CD4-positive, alpha-beta T cell treated with Interleukin-10 for 1 hour (primary cell): ENCODE measurements at regions not wholly inside any gene's neighbourhood (a gene's known extent, or its start where the extent isn't known, plus 50 kb on each side); places are given as distances from the start of the nearest gene placed in this dataset.
"Not testable (repeated sequence)": the region's sequence is repeated elsewhere in the genome, so short reads cannot be mapped to it uniquely, and the experiment has no call there.

Source experiments
- DNase-seq: peaks from one replicate; pipeline ENCODE4 v3.0.0-alpha.2; 2020

GRCh38 chr6:11961923-11962322 lies 50.2 kb upstream of the HIVEP1 start:
- no peak for DNase-seq

GRCh38 chr6:11960909-11961779 lies 51.0 kb upstream of the HIVEP1 start:
- DNase-seq, result no peak

DNA sequence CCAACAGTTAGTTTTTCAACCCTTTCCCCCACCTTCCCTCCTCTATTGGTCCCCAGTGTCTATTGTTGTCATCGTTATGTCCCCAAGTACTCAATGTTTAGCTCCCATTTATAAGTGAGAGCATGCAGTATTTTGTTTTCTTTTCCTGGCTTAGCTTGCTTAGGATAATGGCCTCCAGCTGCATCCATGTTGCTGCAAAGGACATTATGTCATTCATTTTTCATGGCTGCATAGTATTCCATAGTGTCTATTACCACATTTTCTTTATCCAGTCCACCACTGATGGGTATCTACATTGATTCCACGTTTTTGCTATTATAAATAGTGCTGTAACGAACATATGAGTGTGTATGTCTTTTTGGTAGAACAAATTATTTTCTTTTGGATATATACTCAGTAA lies 55.3 kb upstream of the HIVEP1 start:
- DNase-seq, result no peak

GRCh38 chr6:11953641-11954040 lies 58.5 kb upstream of the HIVEP1 start:
- DNase-seq, result no peak

DNA sequence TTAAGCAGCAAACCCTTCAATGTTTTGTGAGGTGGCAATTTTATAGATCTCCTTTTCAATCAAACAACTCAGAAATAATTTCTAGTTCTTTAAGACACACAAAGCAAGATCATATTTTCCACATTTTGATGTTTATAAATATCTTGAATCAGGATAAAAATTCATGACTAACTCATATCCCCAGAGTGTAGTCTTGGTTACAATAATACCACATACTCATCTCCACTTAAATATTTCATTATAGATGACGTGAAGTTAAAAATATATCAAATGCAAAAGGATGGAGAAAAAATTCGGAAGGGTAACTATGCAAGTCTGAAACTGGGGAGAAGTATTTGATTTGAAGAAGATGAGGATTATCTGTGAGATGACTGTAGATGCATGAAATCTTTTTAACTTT lies 59.8 kb upstream of the HIVEP1 start:
- no peak for DNase-seq

DNA sequence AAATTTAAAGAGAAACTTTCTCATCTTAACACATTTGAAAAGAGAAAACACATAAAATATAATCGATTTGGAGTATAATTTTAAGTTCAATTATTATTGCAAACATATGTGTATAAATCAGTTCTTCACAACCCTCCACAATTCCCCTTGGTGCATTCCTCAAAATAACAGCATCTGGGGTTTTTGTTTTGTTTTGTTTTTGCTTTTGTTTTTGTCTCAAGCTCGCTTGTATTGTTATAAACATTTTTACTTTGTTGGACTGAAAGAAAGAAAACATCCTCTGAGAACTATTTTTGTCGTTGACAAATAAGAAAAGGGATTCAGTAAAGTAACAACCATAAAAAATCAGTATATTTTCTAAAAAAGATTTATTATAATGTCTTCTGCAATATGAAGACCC lies 60.2 kb upstream of the HIVEP1 start:
- DNase-seq, result no peak

DNA sequence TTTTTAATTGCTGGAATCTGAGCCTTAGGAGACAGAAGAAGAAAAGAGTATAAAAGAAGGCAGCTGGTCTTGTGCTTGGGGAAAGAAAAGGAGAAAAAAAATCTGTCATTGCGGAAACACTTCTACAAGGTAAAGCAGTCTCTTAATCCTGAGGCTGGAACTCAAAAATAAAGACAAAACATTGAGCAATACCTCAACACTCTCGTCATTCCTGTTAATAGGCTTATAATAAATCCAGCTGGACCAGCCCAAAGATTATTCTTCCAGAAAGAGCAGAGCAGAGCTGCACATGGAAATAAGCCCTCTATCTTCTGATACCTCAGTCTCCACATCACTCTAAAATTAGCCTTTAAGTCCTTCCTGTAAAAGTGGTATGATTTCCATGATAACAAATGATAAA lies 62.0 kb upstream of the HIVEP1 start:
- no peak for DNase-seq

- no peak for DNase-seq
These were observed 64.5 kb upstream of the HIVEP1 start for GRCh38 chr6:11947575-11947974.

DNA sequence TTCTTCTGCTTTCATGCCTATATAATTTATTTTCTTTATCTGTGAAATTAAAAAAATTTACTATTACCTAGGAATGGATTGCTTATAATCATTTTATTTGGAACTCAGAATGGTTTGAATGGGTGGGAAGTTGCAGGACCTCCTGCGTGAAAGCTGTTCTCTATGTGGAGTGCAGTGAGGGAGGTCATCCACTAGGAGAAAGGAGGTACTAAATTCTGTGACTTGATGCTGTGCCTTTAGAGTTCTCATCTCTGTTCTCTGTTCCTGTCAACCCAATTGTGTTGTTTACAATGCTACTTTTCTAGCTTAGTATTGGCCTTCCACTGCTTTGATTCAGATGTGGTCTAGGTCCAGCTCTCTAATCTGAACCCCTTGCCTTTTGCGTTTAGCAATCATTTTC lies 65.0 kb upstream of the HIVEP1 start:
- DNase-seq, result peak; percentile 12

- no peak for DNase-seq
These were observed 68.0 kb upstream of the HIVEP1 start for GRCh38 chr6:11944111-11944510.

DNA sequence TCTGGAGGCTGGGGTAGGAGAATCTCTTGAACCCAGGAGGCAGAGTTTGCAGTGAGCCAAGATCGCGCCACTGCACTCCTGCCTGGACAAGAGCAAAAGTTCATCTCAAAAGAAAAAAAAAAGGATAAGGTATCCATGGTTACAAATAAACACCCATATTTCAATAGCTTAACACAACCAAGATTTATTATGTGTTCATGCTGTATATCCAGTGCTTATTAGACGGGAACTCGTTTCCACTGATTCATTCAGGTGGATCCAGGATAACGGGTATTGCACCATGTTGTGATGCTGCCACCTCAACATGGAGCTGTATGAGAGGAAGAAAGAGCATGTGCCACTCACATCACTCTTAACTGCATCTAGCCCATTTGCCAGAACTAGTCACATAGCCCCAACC lies 69.1 kb upstream of the HIVEP1 start:
- no peak for DNase-seq

- no peak for DNase-seq
These were observed 69.8 kb upstream of the HIVEP1 start for GRCh38 chr6:11942185-11942864.

GRCh38 chr6:11940532-11941166 lies 71.5 kb upstream of the HIVEP1 start:
- not testable (repeated sequence) for DNase-seq

DNA sequence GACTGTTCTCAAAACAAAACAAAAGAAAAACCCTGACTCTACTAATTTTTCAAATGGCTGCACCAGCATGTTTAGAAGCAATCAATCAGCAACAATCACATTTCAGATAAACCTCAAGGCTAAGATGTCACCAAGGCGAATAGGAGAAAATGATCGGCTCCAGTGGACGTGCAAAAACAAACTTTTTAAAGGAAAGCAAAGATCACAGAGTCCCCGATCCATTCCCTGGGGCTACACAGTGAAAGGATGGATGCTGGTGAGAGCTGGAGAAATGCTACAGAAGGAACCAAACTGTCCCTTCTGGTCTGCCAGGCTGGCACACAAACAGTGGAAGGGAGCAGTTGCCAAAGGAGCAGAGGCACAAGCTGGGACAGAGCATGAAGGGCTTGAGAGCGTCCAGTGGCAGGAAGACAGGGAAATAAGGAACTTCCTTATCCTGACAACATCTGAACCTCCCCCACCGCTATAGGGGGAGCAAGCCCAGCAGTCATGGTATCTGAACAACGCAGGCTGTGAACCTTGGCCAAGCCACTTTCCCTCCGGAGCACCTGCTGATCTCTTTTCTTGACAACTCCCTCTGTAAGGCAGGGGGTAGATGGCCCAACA lies 73.7 kb upstream of the HIVEP1 start:
- DNase-seq, result no peak

GRCh38 chr6:11934638-11935037 lies 77.5 kb upstream of the HIVEP1 start:
- DNase-seq, result no peak

DNA sequence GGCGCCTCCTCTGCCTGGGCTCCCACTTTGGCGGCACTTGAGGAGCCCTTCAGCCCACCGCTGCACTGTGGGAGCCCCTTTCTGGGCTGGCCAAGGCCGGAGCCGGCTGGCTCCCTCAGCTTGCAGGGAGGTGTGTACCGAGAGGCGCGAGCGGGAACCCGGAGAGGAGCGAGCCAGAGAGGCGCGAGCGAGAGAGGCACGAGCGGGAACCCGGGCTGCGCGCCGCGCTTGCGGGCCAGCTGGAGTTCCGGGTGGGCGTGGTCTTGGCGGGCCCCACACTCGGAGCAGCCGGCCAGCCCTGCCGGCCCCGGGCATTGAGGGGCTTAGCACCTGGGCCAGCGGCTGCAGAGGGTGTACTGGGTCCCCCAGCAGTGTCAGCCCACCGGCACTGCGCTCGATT lies 79.2 kb upstream of the HIVEP1 start:
- not testable (repeated sequence) for DNase-seq

GRCh38 chr6:11931296-11932035 lies 80.6 kb upstream of the HIVEP1 start:
- no peak for DNase-seq

DNA sequence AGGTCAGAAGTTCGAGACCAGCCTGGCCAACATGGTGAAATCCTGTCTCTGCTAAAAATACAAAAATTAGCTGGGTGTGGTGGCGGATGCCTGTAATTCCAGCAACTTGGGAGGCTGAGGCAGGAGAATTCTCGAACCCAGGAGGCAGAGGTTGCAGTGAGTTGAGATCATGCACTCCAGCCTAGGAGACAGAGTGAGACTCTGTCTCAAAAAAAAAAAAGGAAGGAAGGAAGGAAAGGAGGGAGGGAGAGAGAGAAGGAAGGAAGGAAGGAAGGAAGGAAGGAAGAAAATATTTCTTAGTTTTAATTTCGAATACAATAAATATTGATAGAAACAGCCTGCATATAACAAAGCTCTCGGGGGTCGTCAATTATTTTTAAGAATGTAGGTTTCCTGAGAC lies 81.3 kb upstream of the HIVEP1 start:
- DNase-seq, result not testable (repeated sequence)

DNA sequence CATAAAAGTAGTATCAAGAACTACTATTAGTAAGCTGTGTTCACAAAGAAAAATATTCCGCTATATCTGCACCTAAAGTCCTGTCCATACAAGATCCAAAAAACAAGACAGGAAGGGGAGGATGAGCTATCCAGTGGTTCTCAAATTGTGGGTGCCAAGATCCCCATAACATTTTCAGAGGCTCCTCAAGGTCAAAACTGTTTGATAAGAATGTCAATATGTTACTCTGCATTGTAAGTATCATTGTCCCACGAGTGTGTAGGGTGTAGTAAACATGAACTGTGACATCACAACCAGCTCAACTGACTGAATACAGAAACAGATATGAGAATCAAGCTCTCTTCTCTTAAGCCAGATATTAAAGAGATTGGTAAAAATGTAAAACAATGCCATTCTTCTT lies 81.9 kb upstream of the HIVEP1 start:
- no peak for DNase-seq

DNA sequence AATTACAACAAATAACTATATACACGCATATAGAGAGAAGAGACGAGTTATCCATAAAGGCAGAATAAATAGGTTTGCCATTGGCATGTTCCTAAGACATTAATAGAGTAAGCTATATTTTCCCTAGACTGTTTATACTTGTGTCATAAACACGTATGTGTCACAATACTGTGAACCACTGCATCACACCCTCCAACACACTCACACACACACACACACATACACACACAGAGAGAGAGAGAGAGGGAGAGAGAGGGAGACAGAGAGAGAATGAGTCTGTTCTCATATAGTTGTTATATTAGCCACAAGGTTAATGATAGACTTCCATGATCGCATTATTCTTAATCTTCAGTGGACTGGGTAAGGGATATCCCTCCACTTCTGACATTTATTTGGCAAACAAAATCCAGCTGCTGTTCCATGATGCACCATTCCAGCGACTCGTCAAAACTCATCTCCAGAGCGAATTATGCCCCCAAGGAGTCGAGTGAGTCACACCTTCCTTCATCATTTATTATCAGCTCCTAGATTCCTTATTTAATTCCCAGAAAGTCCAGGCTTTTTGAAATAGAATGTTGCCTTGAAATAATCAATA lies 82.8 kb upstream of the HIVEP1 start:
- DNase-seq, result no peak

DNA sequence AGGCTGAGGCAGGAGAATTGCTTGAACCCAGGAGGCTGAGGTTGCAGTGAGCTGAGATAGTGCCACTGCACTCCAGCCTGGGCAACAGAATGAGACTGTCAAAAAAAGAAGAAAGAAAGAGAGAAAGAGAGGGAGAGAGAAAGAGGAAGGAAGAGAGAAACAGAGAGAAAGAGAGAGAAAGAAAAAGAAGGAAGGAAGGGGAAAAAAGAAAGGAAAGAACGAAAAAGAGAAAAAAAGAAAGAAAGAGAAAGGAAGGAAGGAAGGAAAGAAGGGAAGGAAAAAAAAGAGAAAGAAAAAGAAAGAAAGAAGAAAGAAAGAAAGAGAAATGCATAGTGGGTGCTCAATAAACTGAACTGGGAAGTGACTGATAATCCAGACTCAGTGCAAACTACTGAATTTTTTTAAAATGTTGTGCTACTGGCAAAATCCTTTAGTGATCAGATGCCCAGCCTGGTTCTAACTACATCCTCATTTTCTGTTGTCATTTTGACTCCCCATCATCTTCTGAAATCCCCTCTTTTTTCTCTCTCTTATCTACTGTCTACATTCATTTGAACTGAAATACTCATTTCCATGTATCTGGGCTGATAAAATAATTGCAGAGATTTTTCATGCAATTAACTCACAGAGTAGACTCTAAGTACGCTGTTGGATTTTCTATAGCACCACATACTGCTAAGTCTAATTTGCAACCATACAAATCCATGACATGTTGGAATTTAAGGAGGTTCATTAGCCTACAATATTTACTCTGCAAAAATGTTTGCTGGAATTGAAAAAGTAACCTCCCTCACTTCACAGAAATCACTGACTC lies 85.3 kb upstream of the HIVEP1 start:
- DNase-seq, result no peak

DNA sequence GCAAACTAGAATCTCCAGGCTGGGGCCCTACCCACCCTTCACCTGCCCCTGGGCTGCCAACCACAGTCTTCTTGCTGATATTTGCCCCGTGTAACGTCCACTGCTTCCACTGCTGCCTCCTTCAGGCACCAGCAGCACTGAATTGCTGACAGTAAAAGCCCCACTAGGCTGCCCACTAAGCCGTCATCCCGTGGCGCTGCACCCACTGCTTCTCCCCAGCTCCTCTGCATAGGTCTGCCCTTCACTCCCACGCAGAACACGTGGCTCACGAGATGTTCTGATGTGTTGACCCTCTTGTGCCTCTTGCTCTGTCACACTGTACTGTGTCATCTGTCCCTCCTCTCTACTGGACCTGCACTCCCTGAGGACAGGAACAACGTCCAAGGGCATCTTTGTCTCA lies 86.3 kb upstream of the HIVEP1 start:
- no peak for DNase-seq
